HG02981 (cell line): ENCODE measurements at regions not wholly inside any gene's neighbourhood (a gene's known extent, or its start where the extent isn't known, plus 50 kb on each side); places are given as distances from the start of the nearest gene placed in this dataset.
"Not testable (repeated sequence)": the region's sequence is repeated elsewhere in the genome, so short reads cannot be mapped to it uniquely, and the experiment has no call there.

Experiments
- ATAC-seq: cut with Tn5 transposase; IDR thresholded peaks from one replicate; pipeline ENCODE4 v1.9.1; 2021; ENCODE audit warnings: mild to moderate bottlenecking, moderate library complexity; ENCODE audit not compliant: unreplicated experiment

GRCh38 chr11:41519696-41520095 lies 60.2 kb upstream of the LRRC4C start:
- ATAC-seq: no peak

GRCh38 chr11:41522391-41522790 lies 62.9 kb upstream of the LRRC4C start:
- ATAC-seq: no peak

GRCh38 chr11:41522899-41523672 lies 63.6 kb upstream of the LRRC4C start:
- ATAC-seq: no peak

- no peak for ATAC-seq
Measured at GRCh38 chr11:41527530-41527929, 68.1 kb upstream of the LRRC4C start.

GRCh38 chr11:41532413-41532812 lies 73.0 kb upstream of the LRRC4C start:
- no peak for ATAC-seq

- no peak for ATAC-seq
Measured at GRCh38 chr11:41533761-41534160, 74.3 kb upstream of the LRRC4C start.

- ATAC-seq: no peak
Measured at GRCh38 chr11:41534391-41534790, 74.9 kb upstream of the LRRC4C start.

- ATAC-seq: no peak
Measured at GRCh38 chr11:41534861-41535260, 75.4 kb upstream of the LRRC4C start.

GRCh38 chr11:41536021-41536568 lies 76.6 kb upstream of the LRRC4C start:
- no peak for ATAC-seq

- not testable (repeated sequence) for ATAC-seq
Measured at GRCh38 chr11:41544902-41545301, 85.5 kb upstream of the LRRC4C start.

- ATAC-seq: no peak
Measured at GRCh38 chr11:41578421-41579051, 119.1 kb upstream of the LRRC4C start.

GRCh38 chr11:41579546-41579945 lies 120.1 kb upstream of the LRRC4C start:
- no peak for ATAC-seq

- ATAC-seq: no peak
Measured at GRCh38 chr11:41609511-41609910, 150.1 kb upstream of the LRRC4C start.

GRCh38 chr11:41612415-41612814 lies 153.0 kb upstream of the LRRC4C start:
- ATAC-seq: no peak

- no peak for ATAC-seq
Measured at GRCh38 chr11:41613326-41613725, 153.9 kb upstream of the LRRC4C start.

GRCh38 chr11:41622707-41623359 lies 163.4 kb upstream of the LRRC4C start:
- no peak for ATAC-seq

- no peak for ATAC-seq
Measured at GRCh38 chr11:41659985-41660384, 200.5 kb upstream of the LRRC4C start.

- no peak for ATAC-seq
Measured at GRCh38 chr11:41660585-41660984, 201.1 kb upstream of the LRRC4C start.

- no peak for ATAC-seq
Measured at GRCh38 chr11:41665441-41666360, 206.2 kb upstream of the LRRC4C start.

- no peak for ATAC-seq
Measured at GRCh38 chr11:41666951-41667653, 207.7 kb upstream of the LRRC4C start.
